B cell (primary cell): ENCODE measurements at regions not wholly inside any gene's neighbourhood (a gene's known extent, or its start where the extent isn't known, plus 50 kb on each side); places are given as distances from the start of the nearest gene placed in this dataset.

Experiments used
- ATAC-seq: fragments of 200-7000 bp; cut with Tn5 transposase; one replicate; pipeline ENCODE4 v1.10.0; 2021; ENCODE audit warnings: low read depth, mild to moderate bottlenecking, moderate number of reproducible peaks, moderate library complexity
- CTCF ChIA-PET: fragments of 350-600 bp; sonication (Branson Sonifier 250); formaldehyde crosslinking; loops from one replicate; lab custom pipeline; 2021; ENCODE audit warnings: antibody characterized with exemption, inconsistent platforms; lab: Charles Lee
- POLR2A ChIA-PET: fragments of 350-600 bp; sonication (Branson Sonifier 250); formaldehyde crosslinking; loops from one replicate; lab custom pipeline; 2021; ENCODE audit warnings: antibody characterized with exemption; lab: Charles Lee
- DNase-seq: peaks from one replicate; pipeline ENCODE4 v3.0.0; 2013
- H2AFZ ChIP-seq: 2 replicates; pipeline ENCODE4 v1.6.1; 2012; ENCODE audit warnings: mild to moderate bottlenecking, low read depth, low read length; ENCODE audit not compliant: insufficient read depth, poor library complexity, severe bottlenecking
- H3K27ac ChIP-seq, 2 donors: 1 replicate in 1 of 2; 2 replicates in 1 of 2; pipeline ENCODE4 v1.5.1; 2012 to 2013; ENCODE audit warnings: low read length in 2 of 2, mild to moderate bottlenecking in 2 of 2, moderate library complexity in 1 of 2
- H3K27me3 ChIP-seq, 4 experiments: fragments of 200-600 bp in 1 of 4; sonication (generic) in 1 of 4; replicated peaks in 1 of 4; 1 replicate in 2 of 4; 2 replicates in 2 of 4; pipeline versions ENCODE4 v1.6.1 to v1.7.0; 2013 to 2016; ENCODE audit warnings: low read length in 3 of 4, mild to moderate bottlenecking in 2 of 4, mixed read lengths in 1 of 4, moderate library complexity in 1 of 4; ENCODE audit not compliant: insufficient read depth in 4 of 4, control insufficient read depth in 3 of 4; ENCODE audit errors: control extremely low read depth in 1 of 4
- H3K36me3 ChIP-seq, 2 experiments: replicated peaks in 1 of 2; 1 replicate in 1 of 2; 2 replicates in 1 of 2; pipeline versions ENCODE4 v1.6.1 to v1.7.1; 2013; ENCODE audit warnings: low read length in 1 of 2; ENCODE audit not compliant: insufficient read depth in 2 of 2, control insufficient read depth in 1 of 2; ENCODE audit errors: control extremely low read depth in 1 of 2, extremely low read depth in 1 of 2
- H3K4me1 ChIP-seq, 2 donors: fragments of 200-600 bp in 1 of 2; sonication (generic) in 1 of 2; 1 replicate in 1 of 2; 2 replicates in 1 of 2; pipeline versions ENCODE4 v1.5.1 to v1.6.1; 2013 to 2017; ENCODE audit warnings: low read length in 2 of 2; ENCODE audit not compliant: control insufficient read depth in 2 of 2, insufficient read depth in 2 of 2
- H3K4me2 ChIP-seq: replicated peaks from 2 replicates; pipeline ENCODE3; 2012; ENCODE audit warnings: mild to moderate bottlenecking, low read depth, low read length; ENCODE audit not compliant: poor library complexity, severe bottlenecking
- H3K4me3 ChIP-seq, 5 experiments: fragments of 200-600 bp in 1 of 5; sonication (generic) in 1 of 5; 1 replicate in 3 of 5; 2 replicates in 2 of 5; pipeline versions ENCODE4 v1.5.1 to v1.7.0; 2011 to 2016; ENCODE audit warnings: low read length in 4 of 5, mild to moderate bottlenecking in 4 of 5, low read depth in 2 of 5, control low read depth in 1 of 5, moderate library complexity in 1 of 5; ENCODE audit not compliant: insufficient read depth in 1 of 5; ENCODE audit errors: control extremely low read depth in 1 of 5, extremely low read depth in 1 of 5
- H3K79me2 ChIP-seq: fragments of 200-600 bp; sonication (generic); one replicate; pipeline ENCODE4 v1.6.0; 2016; ENCODE audit warnings: low read length; ENCODE audit not compliant: control insufficient read depth, insufficient read depth
- H3K9ac ChIP-seq: fragments of 200-600 bp; sonication (generic); 2 replicates; pipeline ENCODE4 v1.6.1; 2017; ENCODE audit warnings: mild to moderate bottlenecking, low read length, moderate library complexity
- H3K9me3 ChIP-seq, 3 donors: one replicate each; pipeline versions ENCODE4 v1.6.1 to v1.7.1; 2013; ENCODE audit warnings: low read length in 2 of 3; ENCODE audit not compliant: control insufficient read depth in 2 of 3, insufficient read depth in 1 of 3; ENCODE audit errors: control extremely low read depth in 1 of 3
- H4K20me1 ChIP-seq: 2 replicates; pipeline ENCODE4 v1.6.0; 2012; ENCODE audit warnings: mild to moderate bottlenecking, low read length; ENCODE audit not compliant: insufficient read depth, control insufficient read depth, poor library complexity, severe bottlenecking
- H3K27ac Mint-ChIP-seq: one replicate; pipeline ENCODE4 v1.8.0; 2021; ENCODE audit warnings: mixed read lengths
- H3K27me3 Mint-ChIP-seq: one replicate; pipeline ENCODE4 v1.8.0; 2021; ENCODE audit warnings: mixed read lengths
- H3K4me1 Mint-ChIP-seq: one replicate; pipeline ENCODE4 v1.8.0; 2021; ENCODE audit warnings: mixed read lengths
- H3K4me3 Mint-ChIP-seq: one replicate; pipeline ENCODE4 v1.8.0; 2021; ENCODE audit warnings: mixed read lengths
- H3K9me3 Mint-ChIP-seq: one replicate; pipeline ENCODE4 v1.8.0; 2022; ENCODE audit warnings: mixed read lengths; ENCODE audit not compliant: insufficient read depth
- CTCF ChIP-seq: fragments of 200-600 bp; IDR thresholded peaks from one replicate; pipeline ENCODE4 v1.8.0; 2022; ENCODE audit warnings: antibody characterized with exemption, mild to moderate bottlenecking
- EZH2 ChIP-seq: IDR thresholded peaks from 2 replicates; pipeline ENCODE4 v1.6.1; 2012; ENCODE audit warnings: borderline replicate concordance, low read depth, mild to moderate bottlenecking, moderate library complexity, low read length; ENCODE audit not compliant: insufficient read depth, poor library complexity, severe bottlenecking
- WGBS: methylation state at CpG from one replicate; pipeline ENCODE4 v1.1.5; 2013; ENCODE audit warnings: missing lambda C conversion rate; ENCODE audit not compliant: insufficient coverage; 5-methylcytosine and 5-hydroxymethylcytosine counted together
- intact Hi-C: fragments of 100-400 bp; cut with micrococcal nuclease; formaldehyde crosslinking; loops from one replicate; pipeline ENCODE4 v1.10.0; 2022

DNA sequence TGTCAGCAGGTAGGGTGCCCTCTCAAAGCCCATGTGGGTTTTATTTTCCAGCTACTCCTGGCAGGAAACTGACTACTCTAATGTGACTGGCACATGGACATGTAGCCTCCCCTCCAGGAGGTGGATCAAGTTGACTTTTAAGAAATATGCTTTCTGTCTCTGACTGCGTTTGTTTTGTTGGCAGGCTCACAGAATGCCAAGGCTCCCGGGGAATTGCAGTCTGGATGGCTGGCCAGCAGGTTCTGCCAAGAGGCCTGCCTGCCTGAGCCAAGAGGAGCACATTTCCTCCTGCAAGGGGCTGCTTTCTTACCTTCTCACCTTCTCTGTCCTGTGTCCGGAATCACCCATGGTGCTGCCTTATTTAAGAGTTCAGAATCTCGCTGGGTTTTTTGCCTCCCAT is 217.3 kb upstream of the ERCC4 start:
- no peaks in the 10 kb centered on the region for H3K4me1 ChIP-seq
- no peaks in the 10 kb centered on the region for H4K20me1 ChIP-seq
- Mint-ChIP-seq H3K4me3 (no peak overlapping the region), H3K27me3 (no peaks in the 10 kb centered on the region), H3K9me3 (peaks cover 12% of the 10 kb centered on the region), H3K27ac (no peak overlapping the region), H3K4me1 (no peaks in the 10 kb centered on the region)
- H3K4me2 ChIP-seq, result no peak overlapping the region
- CTCF ChIA-PET, result no interaction called here
- H3K27me3 ChIP-seq, result no peaks in the 10 kb centered on the region
- ATAC-seq (no peak), DNase-seq (no peak)
- no peaks in the 10 kb centered on the region for H3K36me3 ChIP-seq
- TF ChIP-seq EZH2, result no peak
- no peak overlapping the region for H3K4me3 ChIP-seq
- intact Hi-C loops, result no loop called here
- H3K9me3 ChIP-seq, result peaks cover 3 to 26% (median 3%) of the 10 kb centered on the region in 3 donors
- no peak overlapping the region for H3K9ac ChIP-seq
- no peak overlapping the region for H3K27ac ChIP-seq
- POLR2A ChIA-PET, result no interaction called here
- no peak overlapping the region for H2AFZ ChIP-seq
- H3K79me2 ChIP-seq, result no peaks in the 10 kb centered on the region
- 89% methylated on average over 2 of the region's 4 CpGs for WGBS

DNA sequence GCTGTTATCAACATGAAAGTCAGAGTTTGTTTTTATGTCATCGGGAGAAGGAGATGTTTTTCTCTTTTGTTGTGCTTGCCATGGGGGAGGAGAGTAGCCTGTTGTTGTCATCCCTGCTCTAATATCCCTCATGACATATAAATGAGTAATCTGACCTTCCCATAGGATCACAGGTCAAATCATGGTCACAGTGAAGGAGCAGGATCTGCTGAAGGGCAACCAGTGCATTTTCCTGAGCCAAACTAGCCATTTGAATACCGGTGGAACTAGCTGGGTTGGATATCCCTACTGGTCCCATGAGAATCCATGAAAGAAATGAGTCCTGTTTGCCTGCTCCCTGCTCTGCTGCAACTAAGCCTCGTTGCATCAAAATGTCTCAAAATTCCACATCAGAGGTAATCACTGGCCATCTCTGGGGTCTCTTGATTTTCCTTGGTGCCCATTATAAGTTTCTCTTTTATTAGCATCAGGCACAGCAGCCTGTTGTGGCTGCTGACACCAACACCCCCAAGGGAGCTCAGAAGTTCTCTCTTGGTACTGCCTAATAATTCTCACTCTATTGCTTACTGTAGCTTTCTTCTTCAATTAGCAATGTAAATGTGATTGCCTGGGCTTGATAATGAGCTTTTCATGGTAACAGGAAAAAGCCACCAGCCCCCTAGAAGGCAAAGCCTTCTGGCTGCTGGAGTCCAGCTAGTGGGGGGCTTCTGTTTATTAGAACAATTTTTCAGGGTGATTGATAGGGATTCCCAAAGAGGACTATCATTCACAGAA is 211.4 kb upstream of the ERCC4 start:
- CTCF ChIA-PET, result no interaction called here
- Mint-ChIP-seq H3K4me1 (no peaks in the 10 kb centered on the region), H3K4me3 (no peak overlapping the region), H3K27ac (no peak overlapping the region), H3K27me3 (peaks cover 6% of the 10 kb centered on the region), H3K9me3 (peaks cover 12% of the 10 kb centered on the region)
- Histone ChIP-seq H2AFZ (no peak overlapping the region), H3K36me3 (no peaks in the 10 kb centered on the region), H3K9me3 (peaks cover 2 to 22% (median 2%) of the 10 kb centered on the region in 3 donors), H3K79me2 (no peaks in the 10 kb centered on the region), H3K4me3 (no peak overlapping the region), H3K27me3 (no peaks in the 10 kb centered on the region), H3K4me2 (no peak overlapping the region), H4K20me1 (no peaks in the 10 kb centered on the region), H3K27ac (no peak overlapping the region), H3K9ac (no peak overlapping the region), H3K4me1 (no peaks in the 10 kb centered on the region)
- ATAC-seq (no peak), DNase-seq (no peak)
- no peak for TF ChIP-seq CTCF
- intact Hi-C loops, result no loop called here
- WGBS, result 34% methylated on average over 2 of the region's 3 CpGs
- POLR2A ChIA-PET, result no interaction called here
